Activated CD4-positive, alpha-beta memory T cell treated with anti-CD3 and anti-CD28 coated beads, Interleukin-2, amount 10 ng/mL, durations not matched to agents 7 days and 5 days (primary cell): ENCODE measurements at regions not wholly inside any gene's neighbourhood (a gene's known extent, or its start where the extent isn't known, plus 50 kb on each side); places are given as distances from the start of the nearest gene placed in this dataset.

ENCODE experiments used
- CTCF ChIA-PET: fragments of 350-600 bp; sonication (Branson Sonifier 250); formaldehyde crosslinking; loops from one replicate; lab custom pipeline; 2021; ENCODE audit warnings: antibody characterized with exemption, inconsistent platforms; lab: Charles Lee
- POLR2A ChIA-PET: fragments of 350-600 bp; sonication (Branson Sonifier 250); formaldehyde crosslinking; loops from one replicate; lab custom pipeline; 2021; ENCODE audit warnings: antibody characterized with exemption; lab: Charles Lee
- DNase-seq: peaks from one replicate; pipeline ENCODE4 v3.0.0-alpha.2; 2020
- H3K27ac Mint-ChIP-seq: one replicate; pipeline ENCODE4 v1.8.0; 2021; ENCODE audit warnings: mild to moderate bottlenecking, mixed read lengths
- H3K27me3 Mint-ChIP-seq: one replicate; pipeline ENCODE4 v1.8.0; 2021; ENCODE audit warnings: mixed read lengths
- H3K36me3 Mint-ChIP-seq: one replicate; pipeline ENCODE4 v1.8.0; 2021; ENCODE audit warnings: low read depth, mixed read lengths
- H3K4me1 Mint-ChIP-seq: one replicate; pipeline ENCODE4 v1.8.0; 2021; ENCODE audit warnings: mixed read lengths
- H3K4me3 Mint-ChIP-seq: one replicate; pipeline ENCODE4 v1.8.0; 2021; ENCODE audit warnings: mild to moderate bottlenecking, mixed read lengths
- H3K9me3 Mint-ChIP-seq: one replicate; pipeline ENCODE4 v1.8.0; 2021; ENCODE audit warnings: mixed read lengths

- POLR2A ChIA-PET, result no interaction called here
- H3K36me3 Mint-ChIP-seq, result peaks cover 39% of the 10 kb centered on the region
- no peaks in the 10 kb centered on the region for H3K9me3 Mint-ChIP-seq
- H3K4me1 Mint-ChIP-seq, result no peaks in the 10 kb centered on the region
- no peak overlapping the region for H3K4me3 Mint-ChIP-seq
- H3K27ac Mint-ChIP-seq, result no peak overlapping the region
- CTCF ChIA-PET, result interaction anchor here (0.6 to 1.1 kb wide), 3 partner anchors 10 to 1617 kb away, joined by 4 to 5 read pairs (median 4); no protein-coding TSS in a partner anchor
- H3K27me3 Mint-ChIP-seq, result no peaks in the 10 kb centered on the region
- DNase-seq, result no peak
Observed at GRCh38 chr1:198892065-198892464, 253.2 kb downstream of the PTPRC start.

- H3K4me3 Mint-ChIP-seq, result no peak overlapping the region
- no peaks in the 10 kb centered on the region for H3K9me3 Mint-ChIP-seq
- H3K27ac Mint-ChIP-seq, result no peak overlapping the region
- no peak for DNase-seq
- peaks cover 45% of the 10 kb centered on the region for H3K36me3 Mint-ChIP-seq
- H3K4me1 Mint-ChIP-seq, result no peaks in the 10 kb centered on the region
- ChIA-PET POLR2A (no interaction called here), CTCF (interaction anchor here (1.0 to 1.3 kb wide), 3 partner anchors 9 to 220 kb away, joined by 4 to 5 read pairs (median 5); no protein-coding TSS in a partner anchor)
- H3K27me3 Mint-ChIP-seq, result no peaks in the 10 kb centered on the region
Observed at GRCh38 chr1:198893141-198893540, 254.3 kb downstream of the PTPRC start.

GRCh38 chr1:198893763-198894444 lies 255.1 kb downstream of the PTPRC start:
- no peaks in the 10 kb centered on the region for H3K9me3 Mint-ChIP-seq
- POLR2A ChIA-PET, result interaction anchor here (1.6 kb wide), 1 partner anchor 42 kb away, joined by 3 read pairs; no protein-coding TSS in a partner anchor
- H3K27ac Mint-ChIP-seq, result no peak overlapping the region
- H3K27me3 Mint-ChIP-seq, result no peaks in the 10 kb centered on the region
- no peak overlapping the region for H3K4me3 Mint-ChIP-seq
- CTCF ChIA-PET, result interaction anchor here (1.3 kb wide), 1 partner anchor 25 kb away, joined by 5 read pairs; no protein-coding TSS in a partner anchor
- H3K4me1 Mint-ChIP-seq, result no peaks in the 10 kb centered on the region
- DNase-seq, result no peak
- H3K36me3 Mint-ChIP-seq, result peaks cover 45% of the 10 kb centered on the region

- CTCF ChIA-PET, result interaction anchor here (1.1 to 1.3 kb wide), 2 partner anchors 9 to 211 kb away, joined by 3 to 4 read pairs; no protein-coding TSS in a partner anchor
- H3K27me3 Mint-ChIP-seq, result no peaks in the 10 kb centered on the region
- peaks cover 33% of the 10 kb centered on the region for H3K36me3 Mint-ChIP-seq
Observed at GRCh38 chr1:198901266-198901665, 262.4 kb downstream of the PTPRC start.

GRCh38 chr1:198902655-198903054 lies 263.8 kb downstream of the PTPRC start:
- no peak overlapping the region for H3K4me3 Mint-ChIP-seq
- H3K4me1 Mint-ChIP-seq, result peaks cover 20% of the 10 kb centered on the region
- H3K27ac Mint-ChIP-seq, result no peak overlapping the region
- CTCF ChIA-PET, result interaction anchor here (0.6 to 1.6 kb wide), 2 partner anchors 17 to 1233 kb away, joined by 3 read pairs; no protein-coding TSS in a partner anchor
- H3K36me3 Mint-ChIP-seq, result peaks cover 34% of the 10 kb centered on the region
- DNase-seq, result no peak
- POLR2A ChIA-PET, result no interaction called here
- H3K27me3 Mint-ChIP-seq, result peaks cover 2% of the 10 kb centered on the region
- H3K9me3 Mint-ChIP-seq, result no peaks in the 10 kb centered on the region

More at GRCh38 chr1:198901266-198901665, 262.4 kb downstream of the PTPRC start:
- POLR2A ChIA-PET, result no interaction called here
- Mint-ChIP-seq H3K27ac (no peak overlapping the region), H3K4me3 (no peak overlapping the region), H3K9me3 (no peaks in the 10 kb centered on the region), H3K4me1 (peaks cover 10% of the 10 kb centered on the region)
- no peak for DNase-seq

- H3K4me1 Mint-ChIP-seq, result peaks cover 20% of the 10 kb centered on the region
- CTCF ChIA-PET, result interaction anchor here (1.6 kb wide), 1 partner anchor 16 kb away, joined by 3 read pairs; no protein-coding TSS in a partner anchor
- DNase-seq, result no peak
- H3K27ac Mint-ChIP-seq, result no peak overlapping the region
- H3K27me3 Mint-ChIP-seq, result peaks cover 2% of the 10 kb centered on the region
- peaks cover 34% of the 10 kb centered on the region for H3K36me3 Mint-ChIP-seq
- no peak overlapping the region for H3K4me3 Mint-ChIP-seq
- H3K9me3 Mint-ChIP-seq, result no peaks in the 10 kb centered on the region
- POLR2A ChIA-PET, result interaction anchor here (1.4 kb wide), 1 partner anchor 34 kb away, joined by 3 read pairs; no protein-coding TSS in a partner anchor
Observed at GRCh38 chr1:198903203-198903602, 264.4 kb downstream of the PTPRC start.

GRCh38 chr1:198903621-198904020 lies 264.8 kb downstream of the PTPRC start:
- Mint-ChIP-seq H3K27me3 (peaks cover 2% of the 10 kb centered on the region), H3K4me3 (no peak overlapping the region), H3K36me3 (peaks cover 36% of the 10 kb centered on the region), H3K4me1 (peaks cover 22% of the 10 kb centered on the region), H3K27ac (no peak overlapping the region), H3K9me3 (no peaks in the 10 kb centered on the region)
- POLR2A ChIA-PET, result interaction anchor here (1.4 kb wide), 1 partner anchor 34 kb away, joined by 3 read pairs; no protein-coding TSS in a partner anchor
- CTCF ChIA-PET, result no interaction called here
- no peak for DNase-seq

GRCh38 chr1:198904321-198904720 lies 265.5 kb downstream of the PTPRC start:
- peaks cover 22% of the 10 kb centered on the region for H3K4me1 Mint-ChIP-seq
- H3K4me3 Mint-ChIP-seq, result no peak overlapping the region
- ChIA-PET CTCF (no interaction called here), POLR2A (interaction anchor here (1.4 kb wide), 1 partner anchor 33 kb away, joined by 3 read pairs; no protein-coding TSS in a partner anchor)
- peaks cover 32% of the 10 kb centered on the region for H3K36me3 Mint-ChIP-seq
- no peaks in the 10 kb centered on the region for H3K9me3 Mint-ChIP-seq
- H3K27ac Mint-ChIP-seq, result no peak overlapping the region
- peaks cover 2% of the 10 kb centered on the region for H3K27me3 Mint-ChIP-seq
- no peak for DNase-seq

GRCh38 chr1:198906739-198907422 lies 268.0 kb downstream of the PTPRC start:
- Mint-ChIP-seq H3K27ac (no peak overlapping the region), H3K4me3 (no peak overlapping the region), H3K4me1 (peaks cover 22% of the 10 kb centered on the region), H3K36me3 (peaks cover 25% of the 10 kb centered on the region), H3K27me3 (peaks cover 2% of the 10 kb centered on the region), H3K9me3 (no peaks in the 10 kb centered on the region)
- POLR2A ChIA-PET, result interaction anchor here (0.6 kb wide), 1 partner anchor 28 kb away, joined by 3 read pairs; no protein-coding TSS in a partner anchor
- DNase-seq, result no peak
- CTCF ChIA-PET, result interaction anchor here (1.5 kb wide), 1 partner anchor 15 kb away, joined by 4 read pairs; no protein-coding TSS in a partner anchor

GRCh38 chr1:198907423-198907746 lies 268.5 kb downstream of the PTPRC start:
- H3K36me3 Mint-ChIP-seq, result peaks cover 29% of the 10 kb centered on the region
- POLR2A ChIA-PET, result no interaction called here

GRCh38 chr1:198908995-198909394 lies 270.2 kb downstream of the PTPRC start:
- no peaks in the 10 kb centered on the region for H3K9me3 Mint-ChIP-seq
- H3K27ac Mint-ChIP-seq, result no peak overlapping the region
- ChIA-PET POLR2A (no interaction called here), CTCF (no interaction called here)
- H3K4me1 Mint-ChIP-seq, result peaks cover 19% of the 10 kb centered on the region
- DNase-seq, result no peak
- no peak overlapping the region for H3K4me3 Mint-ChIP-seq
- peaks cover 38% of the 10 kb centered on the region for H3K36me3 Mint-ChIP-seq
- H3K27me3 Mint-ChIP-seq, result peaks cover 2% of the 10 kb centered on the region

More at GRCh38 chr1:198907423-198907746, 268.5 kb downstream of the PTPRC start:
- peaks cover 2% of the 10 kb centered on the region for H3K27me3 Mint-ChIP-seq
- DNase-seq, result no peak
- CTCF ChIA-PET, result no interaction called here
- no peak overlapping the region for H3K27ac Mint-ChIP-seq
- peaks cover 22% of the 10 kb centered on the region for H3K4me1 Mint-ChIP-seq
- no peaks in the 10 kb centered on the region for H3K9me3 Mint-ChIP-seq
- no peak overlapping the region for H3K4me3 Mint-ChIP-seq

- H3K36me3 Mint-ChIP-seq, result peaks cover 44% of the 10 kb centered on the region
- ChIA-PET POLR2A (interaction anchor here (1.3 kb wide), 1 partner anchor 21 kb away, joined by 4 read pairs; no protein-coding TSS in a partner anchor), CTCF (no interaction called here)
- DNase-seq, result no peak
- H3K27ac Mint-ChIP-seq, result no peak overlapping the region
- no peak overlapping the region for H3K4me3 Mint-ChIP-seq
- H3K27me3 Mint-ChIP-seq, result peaks cover 2% of the 10 kb centered on the region
- peaks cover 13% of the 10 kb centered on the region for H3K4me1 Mint-ChIP-seq
- H3K9me3 Mint-ChIP-seq, result no peaks in the 10 kb centered on the region
Observed at GRCh38 chr1:198909973-198910372, 271.1 kb downstream of the PTPRC start.

- peaks cover 2% of the 10 kb centered on the region for H3K27me3 Mint-ChIP-seq
- no peaks in the 10 kb centered on the region for H3K9me3 Mint-ChIP-seq
- CTCF ChIA-PET, result no interaction called here
- no peak overlapping the region for H3K27ac Mint-ChIP-seq
- H3K36me3 Mint-ChIP-seq, result peaks cover 46% of the 10 kb centered on the region
- no peak for DNase-seq
- H3K4me1 Mint-ChIP-seq, result peaks cover 15% of the 10 kb centered on the region
- no peak overlapping the region for H3K4me3 Mint-ChIP-seq
- POLR2A ChIA-PET, result interaction anchor here (0.9 to 1.3 kb wide), 4 partner anchors 9 to 25 kb away, joined by 3 to 4 read pairs (median 4); no protein-coding TSS in a partner anchor
Observed at GRCh38 chr1:198910816-198911215, 272.0 kb downstream of the PTPRC start.
